Mesendoderm (in vitro differentiated cells): ENCODE measurements at regions not wholly inside any gene's neighbourhood (a gene's known extent, or its start where the extent isn't known, plus 50 kb on each side); places are given as distances from the start of the nearest gene placed in this dataset.

Experiments used
- DNase-seq: peaks from one replicate; pipeline ENCODE4 v3.0.0; 2013
- H2AK5ac ChIP-seq: 2 replicates; pipeline ENCODE4 v1.6.1; 2013; ENCODE audit warnings: low read length, inconsistent platforms
- H2BK120ac ChIP-seq: 2 replicates; pipeline ENCODE4 v1.6.1; 2013; ENCODE audit warnings: low read depth, mild to moderate bottlenecking, low read length, moderate library complexity, mixed read lengths
- H2BK15ac ChIP-seq: replicated peaks from 2 replicates; pipeline ENCODE4 v1.6.1; 2013; ENCODE audit warnings: low read depth, mild to moderate bottlenecking, moderate library complexity
- H2BK5ac ChIP-seq: 2 replicates; pipeline ENCODE4 v1.6.1; 2013; ENCODE audit warnings: low read length, inconsistent platforms
- H3K18ac ChIP-seq: 2 replicates; pipeline ENCODE4 v1.6.1; 2013; ENCODE audit warnings: mild to moderate bottlenecking, low read length, mixed read lengths
- H3K23ac ChIP-seq: one replicate; pipeline ENCODE4 v1.6.1; 2013; ENCODE audit warnings: low read length
- H3K27ac ChIP-seq: 2 replicates; pipeline ENCODE4 v1.5.1; 2013; ENCODE audit warnings: low read depth, mild to moderate bottlenecking, inconsistent platforms, low read length, moderate library complexity
- H3K27me3 ChIP-seq: 2 replicates; pipeline ENCODE4 v1.6.1; 2013; ENCODE audit warnings: low read length, control low read depth, mild to moderate bottlenecking, inconsistent platforms; ENCODE audit not compliant: insufficient read depth, poor library complexity
- H3K36me3 ChIP-seq: 2 replicates; pipeline ENCODE4 v1.6.1; 2013; ENCODE audit warnings: low read length, inconsistent platforms; ENCODE audit not compliant: control insufficient read depth, insufficient read depth
- H3K4ac ChIP-seq: one replicate; pipeline ENCODE4 v1.6.1; 2013; ENCODE audit warnings: low read depth, mild to moderate bottlenecking, low read length, moderate library complexity
- H3K4me1 ChIP-seq: 2 replicates; pipeline ENCODE4 v1.6.1; 2013; ENCODE audit warnings: low read depth, low read length, inconsistent platforms; ENCODE audit not compliant: control insufficient read depth
- H3K4me2 ChIP-seq: 2 replicates; pipeline ENCODE4 v1.6.1; 2013; ENCODE audit warnings: low read length
- H3K4me3 ChIP-seq: 2 replicates; pipeline ENCODE4 v1.5.1; 2013; ENCODE audit warnings: mild to moderate bottlenecking, low read length
- H3K56ac ChIP-seq: one replicate; pipeline ENCODE4 v1.6.1; 2013; ENCODE audit warnings: low read length
- H3K79me1 ChIP-seq: 2 replicates; pipeline ENCODE4 v1.6.1; 2013; ENCODE audit warnings: low read length, inconsistent platforms
- H3K79me2 ChIP-seq: 2 replicates; pipeline ENCODE4 v1.6.1; 2013; ENCODE audit warnings: mild to moderate bottlenecking, low read length; ENCODE audit not compliant: control insufficient read depth, insufficient read depth
- H3K9ac ChIP-seq: 2 replicates; pipeline ENCODE4 v1.6.1; 2013; ENCODE audit warnings: low read length, inconsistent platforms
- H4K5ac ChIP-seq: one replicate; pipeline ENCODE4 v1.6.1; 2013; ENCODE audit warnings: low read length
- H4K8ac ChIP-seq: one replicate; pipeline ENCODE4 v1.6.1; 2013; ENCODE audit warnings: low read depth, mild to moderate bottlenecking, control low read depth, low read length, moderate library complexity
- WGBS: extraction: QIAGEN DNeasy Blood & Tissue Kit; methylation state at CpG from one replicate; pipeline ENCODE4 v1.1.7; 2013; ENCODE audit warnings: low lambda C conversion rate, missing lambda C conversion rate; ENCODE audit not compliant: insufficient coverage; ENCODE audit errors: extremely low coverage; 5-methylcytosine and 5-hydroxymethylcytosine counted together

DNA sequence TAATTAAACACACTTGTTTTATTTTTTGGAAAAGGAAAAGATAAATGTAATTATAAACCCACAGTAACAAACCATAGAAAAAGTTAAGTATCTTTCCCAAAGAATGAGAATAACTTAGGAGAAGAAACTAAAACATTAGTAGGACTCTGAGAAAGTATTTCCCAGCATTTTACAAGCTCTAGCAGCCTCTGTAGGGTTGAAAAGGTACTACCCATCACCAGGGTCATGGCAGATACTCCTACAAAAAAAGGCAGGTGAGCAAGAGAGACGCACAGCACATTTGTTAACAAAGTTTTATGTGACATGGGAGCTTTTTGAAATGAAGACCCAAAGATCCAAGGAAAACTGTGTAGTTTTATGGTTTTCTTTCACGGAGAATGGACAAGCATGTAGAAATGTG lies 77.7 kb upstream of the FAM169A start:
- Histone ChIP-seq H2BK5ac (no peak overlapping the region), H3K18ac (no peak overlapping the region), H3K36me3 (no peaks in the 10 kb centered on the region), H3K79me1 (no peaks in the 10 kb centered on the region), H3K56ac (no peak overlapping the region), H3K23ac (no peak overlapping the region), H3K27ac (no peak overlapping the region), H3K27me3 (no peaks in the 10 kb centered on the region), H3K79me2 (no peaks in the 10 kb centered on the region), H3K4me3 (no peak overlapping the region), H2AK5ac (no peak overlapping the region), H2BK120ac (no peak overlapping the region), H3K9ac (no peak overlapping the region), H4K5ac (no peak overlapping the region), H3K4ac (no peak overlapping the region), H3K4me2 (no peak overlapping the region), H3K4me1 (no peaks in the 10 kb centered on the region), H4K8ac (no peak overlapping the region), H2BK15ac (no peak overlapping the region)
- no CpG with 5 or more reads among the region's 2 CpGs for WGBS
- DNase-seq = peak; percentile 17

DNA sequence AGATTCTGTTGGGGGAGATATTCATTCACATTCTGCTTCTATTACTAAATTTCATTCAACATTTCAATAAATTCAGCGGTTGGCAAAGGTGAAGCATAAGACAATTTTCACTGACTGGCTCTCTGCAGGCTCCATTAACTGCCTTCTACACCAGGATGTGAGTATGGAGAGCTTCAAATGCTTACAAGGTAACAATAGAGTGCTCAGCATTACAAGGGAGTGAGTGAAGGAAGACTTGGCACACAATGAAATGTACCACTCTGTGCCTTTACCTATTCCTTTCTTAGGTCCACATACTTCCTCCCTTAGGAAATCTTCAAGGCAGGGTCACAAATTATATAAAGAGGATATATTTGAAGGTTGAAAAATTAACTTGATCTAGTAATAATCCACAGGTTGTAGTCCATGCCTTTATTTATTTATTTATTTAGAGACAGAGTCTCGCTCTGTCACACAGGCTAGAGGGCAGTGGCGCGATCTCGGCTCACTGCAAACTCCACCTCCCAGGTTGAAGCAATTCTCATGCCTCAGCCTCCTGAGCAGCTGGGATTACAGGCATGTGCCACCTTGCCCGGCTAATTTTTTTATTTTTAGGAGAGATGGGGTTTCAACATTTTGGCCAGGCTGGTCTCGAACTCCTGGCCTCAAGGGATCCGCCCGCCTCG lies 76.6 kb upstream of the FAM169A start:
- Histone ChIP-seq H2BK120ac (no peak overlapping the region), H3K23ac (no peak overlapping the region), H3K79me1 (no peaks in the 10 kb centered on the region), H3K56ac (no peak overlapping the region), H3K36me3 (no peaks in the 10 kb centered on the region), H3K4me3 (no peak overlapping the region), H3K27ac (no peak overlapping the region), H3K27me3 (no peaks in the 10 kb centered on the region), H4K5ac (no peak overlapping the region), H3K4me2 (no peak overlapping the region), H4K8ac (no peak overlapping the region), H2AK5ac (no peak overlapping the region), H3K79me2 (no peaks in the 10 kb centered on the region), H3K9ac (no peak overlapping the region), H3K4me1 (no peaks in the 10 kb centered on the region), H2BK15ac (no peak overlapping the region), H2BK5ac (no peak overlapping the region), H3K18ac (no peak overlapping the region), H3K4ac (no peak overlapping the region)
- DNase-seq = no peak
- no CpG with 5 or more reads among the region's 10 CpGs for WGBS

GRCh38 chr5:74940782-74941353 lies 74.7 kb upstream of the FAM169A start:
- Histone ChIP-seq H3K18ac (no peak overlapping the region), H2BK15ac (no peak overlapping the region), H2BK5ac (no peak overlapping the region), H2BK120ac (no peak overlapping the region), H3K79me1 (no peaks in the 10 kb centered on the region), H3K36me3 (no peaks in the 10 kb centered on the region), H3K9ac (no peak overlapping the region), H4K8ac (no peak overlapping the region), H3K27ac (no peak overlapping the region), H3K27me3 (no peaks in the 10 kb centered on the region), H2AK5ac (no peak overlapping the region), H3K23ac (no peak overlapping the region), H3K4me3 (no peak overlapping the region), H4K5ac (no peak overlapping the region), H3K56ac (no peak overlapping the region), H3K79me2 (no peaks in the 10 kb centered on the region), H3K4me1 (peaks cover under 1% of the 10 kb centered on the region), H3K4ac (no peak overlapping the region), H3K4me2 (no peak overlapping the region)
- no peak for DNase-seq
- no CpG with 5 or more reads among the region's 2 CpGs for WGBS

DNA sequence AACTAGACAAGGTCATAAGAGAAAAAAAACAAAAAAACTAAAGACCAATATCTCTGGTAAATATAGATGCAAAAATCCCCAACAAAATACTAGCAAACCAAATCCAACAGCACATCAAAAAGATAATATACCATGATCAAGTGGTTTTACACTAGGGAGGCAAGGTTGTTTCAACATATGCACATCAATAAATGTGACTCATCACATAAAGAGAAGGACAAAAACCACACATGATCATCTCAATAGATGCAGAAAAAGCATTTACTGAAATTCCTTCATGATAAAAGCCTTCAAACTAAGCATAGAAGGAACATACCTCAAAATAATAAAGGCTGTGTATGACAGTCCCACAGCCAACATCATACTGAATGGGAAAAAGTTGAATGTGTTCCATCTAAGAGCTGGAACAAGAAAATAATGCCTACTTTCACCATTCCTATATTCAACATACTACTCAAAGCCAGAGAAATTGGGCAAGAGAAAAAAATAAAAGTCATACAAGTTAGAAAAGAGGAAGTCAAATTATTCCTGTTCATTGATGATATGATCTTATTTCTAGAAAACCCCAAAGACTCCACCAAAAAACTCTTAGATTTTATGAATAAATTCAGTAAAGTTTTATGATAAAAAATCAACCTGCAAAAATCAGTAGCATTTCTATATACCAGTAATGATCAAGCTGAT lies 72.2 kb upstream of the FAM169A start:
- Histone ChIP-seq H3K23ac (no peak overlapping the region), H4K5ac (no peak overlapping the region), H3K9ac (no peak overlapping the region), H3K4me3 (no peak overlapping the region), H3K4ac (no peak overlapping the region), H4K8ac (no peak overlapping the region), H3K79me2 (no peaks in the 10 kb centered on the region), H3K4me1 (peaks cover 11% of the 10 kb centered on the region), H3K27me3 (no peaks in the 10 kb centered on the region), H3K4me2 (no peak overlapping the region), H2BK5ac (no peak overlapping the region), H2BK15ac (no peak overlapping the region), H3K79me1 (no peaks in the 10 kb centered on the region), H3K27ac (no peak overlapping the region), H2AK5ac (no peak overlapping the region), H3K36me3 (no peaks in the 10 kb centered on the region), H3K56ac (no peak overlapping the region), H2BK120ac (no peak overlapping the region), H3K18ac (no peak overlapping the region)
- DNase-seq = no peak

DNA sequence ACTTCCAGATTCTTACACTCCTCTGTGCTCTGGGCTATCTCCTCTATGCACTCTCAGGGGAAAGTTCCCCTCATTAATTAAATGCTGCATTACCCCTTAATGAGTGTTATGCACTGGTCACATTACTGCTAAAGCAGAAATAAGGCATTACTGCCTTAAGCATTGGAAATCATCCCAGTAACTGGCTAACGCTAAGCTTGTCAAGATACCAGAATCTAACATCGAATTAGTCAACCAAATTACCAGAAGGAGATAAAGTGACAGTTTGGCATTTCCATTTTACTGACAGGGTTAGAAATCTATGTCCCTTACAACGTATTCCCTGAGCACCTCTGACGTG lies 69.5 kb upstream of the FAM169A start:
- H3K27me3 ChIP-seq = no peaks in the 10 kb centered on the region
- no peaks in the 10 kb centered on the region for H3K79me1 ChIP-seq
- H2BK120ac ChIP-seq = no peak overlapping the region
- WGBS = no CpG with 5 or more reads among the region's 4 CpGs
- no peak overlapping the region for H3K4ac ChIP-seq
- H3K27ac ChIP-seq = no peak overlapping the region
- no peak overlapping the region for H2BK15ac ChIP-seq
- H3K79me2 ChIP-seq = no peaks in the 10 kb centered on the region
- no peak overlapping the region for H3K4me2 ChIP-seq
- H3K56ac ChIP-seq = no peak overlapping the region
- no peak overlapping the region for H2AK5ac ChIP-seq
- no peak overlapping the region for H3K4me3 ChIP-seq
- DNase-seq = no peak
- no peak overlapping the region for H3K23ac ChIP-seq
- no peak overlapping the region for H4K5ac ChIP-seq
- H2BK5ac ChIP-seq = no peak overlapping the region
- H3K36me3 ChIP-seq = no peaks in the 10 kb centered on the region
- H4K8ac ChIP-seq = no peak overlapping the region
- peaks cover 11% of the 10 kb centered on the region for H3K4me1 ChIP-seq
- no peak overlapping the region for H3K9ac ChIP-seq
- H3K18ac ChIP-seq = no peak overlapping the region
